ENCODE measurements at regions not wholly inside any gene's neighbourhood (a gene's known extent, or its start where the extent isn't known, plus 50 kb on each side); places are given as distances from the start of the nearest gene placed in this dataset.

DNA sequence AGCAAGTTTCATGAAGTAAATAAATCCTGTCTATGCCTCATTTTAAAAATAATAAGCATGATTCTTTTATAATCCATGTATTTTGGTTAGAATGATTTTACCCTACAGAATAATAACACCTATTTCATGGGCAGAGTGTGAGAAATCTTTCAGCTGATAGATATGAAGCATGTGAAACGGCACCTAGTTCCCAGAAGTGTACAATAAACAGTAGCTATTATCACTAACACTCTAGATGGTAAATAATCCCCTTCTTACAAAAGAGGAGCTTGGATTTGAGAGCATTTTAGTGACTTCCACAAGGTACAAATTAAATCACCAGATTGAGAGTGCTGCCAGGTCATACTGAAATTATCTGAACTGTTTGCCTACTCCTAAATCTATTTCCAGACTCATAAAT is 95.3 kb upstream of the NRIP1 start (continued):
- TF ChIP-seq KLF15 (CRISPR knock-in tag; IDR thresholded peaks at IDR 0.05; ENCODE audit: borderline replicate concordance) (no peak), NFKB2 (CRISPR knock-in tag; IDR thresholded peaks at IDR 0.05; ENCODE audit: borderline replicate concordance) (no peak)

- Histone ChIP-seq H3K4me1 (ENCODE audit: insufficient read depth, low read length) (peaks cover 19% of the 10 kb centered on the region), H2AFZ (ENCODE audit: low read length) (no peak overlapping the region)
- FAIRE-seq: no peak
- TF ChIP-seq ZNF20 (CRISPR knock-in tag; IDR thresholded peaks at IDR 0.05) (no peak), CSRNP1 (CRISPR knock-in tag; IDR thresholded peaks at IDR 0.05) (no peak), ZNF605 (CRISPR knock-in tag; IDR thresholded peaks at IDR 0.05) (no peak), MBNL3 (CRISPR knock-in tag; conservative IDR thresholded peaks at IDR 0.05) (no peak), ZNF350 (CRISPR knock-in tag; IDR thresholded peaks at IDR 0.05; ENCODE audit: borderline replicate concordance, low read depth) (no peak), SMAD1 (CRISPR knock-in tag; IDR thresholded peaks at IDR 0.05; ENCODE audit: borderline replicate concordance, low read depth) (no peak), HNRNPUL1 (IDR thresholded peaks at IDR 0.05; ENCODE audit: low read depth, low read length) (no peak), ZNF30 (CRISPR knock-in tag; IDR thresholded peaks at IDR 0.05) (no peak), ZNF253 (CRISPR knock-in tag; IDR thresholded peaks at IDR 0.05; ENCODE audit: borderline replicate concordance) (no peak), NR2F1 (CRISPR knock-in tag; IDR thresholded peaks at IDR 0.05) (no peak), ZNF136 (CRISPR knock-in tag; IDR thresholded peaks at IDR 0.05; ENCODE audit: low read depth) (no peak), HOXD1 (CRISPR knock-in tag; IDR thresholded peaks at IDR 0.05) (no peak), ZNF496 (CRISPR knock-in tag; IDR thresholded peaks at IDR 0.05; ENCODE audit: insufficient replicate concordance) (no peak), KDM3A (CRISPR knock-in tag; IDR thresholded peaks at IDR 0.05; ENCODE audit: low read depth) (no peak), GATA4 (IDR thresholded peaks at IDR 0.05; ENCODE audit: borderline replicate concordance, low read depth) (no peak), GZF1 (CRISPR knock-in tag; IDR thresholded peaks at IDR 0.05) (no peak)
- TF ChIP-seq, protein P1, sequence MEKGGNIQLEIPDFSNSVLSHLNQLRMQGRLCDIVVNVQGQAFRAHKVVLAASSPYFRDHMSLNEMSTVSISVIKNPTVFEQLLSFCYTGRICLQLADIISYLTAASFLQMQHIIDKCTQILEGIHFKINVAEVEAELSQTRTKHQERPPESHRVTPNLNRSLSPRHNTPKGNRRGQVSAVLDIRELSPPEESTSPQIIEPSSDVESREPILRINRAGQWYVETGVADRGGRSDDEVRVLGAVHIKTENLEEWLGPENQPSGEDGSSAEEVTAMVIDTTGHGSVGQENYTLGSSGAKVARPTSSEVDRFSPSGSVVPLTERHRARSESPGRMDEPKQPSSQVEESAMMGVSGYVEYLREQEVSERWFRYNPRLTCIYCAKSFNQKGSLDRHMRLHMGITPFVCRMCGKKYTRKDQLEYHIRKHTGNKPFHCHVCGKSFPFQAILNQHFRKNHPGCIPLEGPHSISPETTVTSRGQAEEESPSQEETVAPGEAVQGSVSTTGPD (CRISPR knock-in tag; IDR thresholded peaks at IDR 0.05): no peak
- TF ChIP-seq, protein P2, sequence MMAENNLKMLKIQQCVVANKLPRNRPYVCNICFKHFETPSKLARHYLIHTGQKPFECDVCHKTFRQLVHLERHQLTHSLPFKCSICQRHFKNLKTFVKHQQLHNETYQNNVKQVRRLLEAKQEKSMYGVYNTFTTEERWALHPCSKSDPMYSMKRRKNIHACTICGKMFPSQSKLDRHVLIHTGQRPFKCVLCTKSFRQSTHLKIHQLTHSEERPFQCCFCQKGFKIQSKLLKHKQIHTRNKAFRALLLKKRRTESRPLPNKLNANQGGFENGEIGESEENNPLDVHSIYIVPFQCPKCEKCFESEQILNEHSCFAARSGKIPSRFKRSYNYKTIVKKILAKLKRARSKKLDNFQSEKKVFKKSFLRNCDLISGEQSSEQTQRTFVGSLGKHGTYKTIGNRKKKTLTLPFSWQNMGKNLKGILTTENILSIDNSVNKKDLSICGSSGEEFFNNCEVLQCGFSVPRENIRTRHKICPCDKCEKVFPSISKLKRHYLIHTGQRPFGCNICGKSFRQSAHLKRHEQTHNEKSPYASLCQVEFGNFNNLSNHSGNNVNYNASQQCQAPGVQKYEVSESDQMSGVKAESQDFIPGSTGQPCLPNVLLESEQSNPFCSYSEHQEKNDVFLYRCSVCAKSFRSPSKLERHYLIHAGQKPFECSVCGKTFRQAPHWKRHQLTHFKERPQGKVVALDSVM (CRISPR knock-in tag; IDR thresholded peaks at IDR 0.05): no peak
Observed at GRCh38 chr21:15162921-15163320, 98.1 kb upstream of the NRIP1 start.

More at GRCh38 chr21:15162921-15163320, 98.1 kb upstream of the NRIP1 start:
- no peak overlapping the region for H3K9ac ChIP-seq (ENCODE audit: insufficient read depth, low read depth, low read length)
- no TSS peak for BruUV-seq (replicated peaks)
- H3K27ac ChIP-seq (ENCODE audit: extremely low read length, insufficient read depth, low read length): no peak overlapping the region
- no peaks in the 10 kb centered on the region for H4K20me1 ChIP-seq (ENCODE audit: insufficient read depth, low read length)
- H3K4me2 ChIP-seq (ENCODE audit: low read depth, low read length): no peak overlapping the region
- WGBS (ENCODE audit: low lambda C conversion rate): 93% methylated on average over 2 of the region's 2 CpGs
- H3K4me3 ChIP-seq (replicated peaks in 1 of 3; ENCODE audit: insufficient read depth in 1 of 3, low read depth in 2 of 3, low read length in 3 of 3): no peak overlapping the region
- no peak for ATAC-seq
- H3K79me2 ChIP-seq (ENCODE audit: insufficient read depth, low read length): no peaks in the 10 kb centered on the region
- in situ Hi-C loops (cut with HindIII; ENCODE audit: extremely low pct_ligation_motif_present, low pct_unique_long_range_greater_than_20kb): no loop called here
- H3K27me3 ChIP-seq (ENCODE audit: control insufficient read depth in 1 of 2, insufficient read depth in 2 of 2, low read length in 2 of 2): no peaks in the 10 kb centered on the region; a peak in 1 of 5 replicates
- CTCF ChIA-PET (ENCODE audit: low intra/inter-chr PET ratio, low total read pairs): no interaction called here
- intact Hi-C loops (cut with micrococcal nuclease; ENCODE audit: unreplicated experiment): no loop called here
- DNase-seq (ENCODE audit: low spot score): no peak
- H3K9me3 ChIP-seq (ENCODE audit: low read length): peaks cover 9% of the 10 kb centered on the region; the same call in 1 of the 2 replicates
- POLR2A ChIA-PET: no interaction called here
- no peaks in the 10 kb centered on the region for H3K36me3 ChIP-seq (replicated peaks in 1 of 2; ENCODE audit: control insufficient read depth in 1 of 2, insufficient read depth in 2 of 2, low read length in 2 of 2)
